HG03575 (cell line): ENCODE measurements at regions not wholly inside any gene's neighbourhood (a gene's known extent, or its start where the extent isn't known, plus 50 kb on each side); places are given as distances from the start of the nearest gene placed in this dataset.
"Not testable (repeated sequence)": the region's sequence is repeated elsewhere in the genome, so short reads cannot be mapped to it uniquely, and the experiment has no call there.

Experiments
- ATAC-seq: cut with Tn5 transposase; IDR thresholded peaks from one replicate; pipeline ENCODE4 v1.9.1; 2021; ENCODE audit not compliant: unreplicated experiment, insufficient number of reproducible peaks, low FRiP score; ENCODE audit errors: extremely low read depth

DNA sequence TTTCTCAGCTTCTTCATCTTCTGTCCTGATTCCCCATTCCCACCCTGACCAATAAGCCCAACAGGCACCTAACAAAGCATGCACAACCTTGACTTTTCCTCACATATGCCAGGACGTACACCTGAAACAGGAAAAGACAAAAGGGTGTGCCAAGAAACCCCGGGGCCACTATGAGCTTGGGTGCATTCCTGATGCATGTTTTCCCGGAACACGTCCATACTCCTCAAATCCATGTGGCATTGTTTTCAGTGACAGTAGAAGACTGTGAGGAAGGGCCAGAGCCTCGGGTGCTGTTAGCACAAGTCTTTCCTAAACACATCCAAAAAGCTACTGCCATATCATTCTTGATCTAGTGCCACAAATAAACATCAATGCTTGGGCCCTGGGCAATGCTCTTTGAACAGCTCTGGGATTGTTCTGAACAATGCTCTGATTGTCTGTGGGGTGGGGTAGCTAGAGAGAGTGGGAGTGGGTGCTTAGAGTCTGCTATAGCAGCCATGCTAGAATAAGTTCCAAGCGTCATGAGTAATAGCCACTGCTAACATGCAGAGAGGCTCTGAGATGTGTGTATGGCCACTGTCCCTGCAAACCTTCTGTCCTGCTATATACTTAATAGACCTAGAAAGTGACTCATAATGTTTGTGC, 181.7 kb upstream of the CRIM1 start:
- ATAC-seq: no peak

DNA sequence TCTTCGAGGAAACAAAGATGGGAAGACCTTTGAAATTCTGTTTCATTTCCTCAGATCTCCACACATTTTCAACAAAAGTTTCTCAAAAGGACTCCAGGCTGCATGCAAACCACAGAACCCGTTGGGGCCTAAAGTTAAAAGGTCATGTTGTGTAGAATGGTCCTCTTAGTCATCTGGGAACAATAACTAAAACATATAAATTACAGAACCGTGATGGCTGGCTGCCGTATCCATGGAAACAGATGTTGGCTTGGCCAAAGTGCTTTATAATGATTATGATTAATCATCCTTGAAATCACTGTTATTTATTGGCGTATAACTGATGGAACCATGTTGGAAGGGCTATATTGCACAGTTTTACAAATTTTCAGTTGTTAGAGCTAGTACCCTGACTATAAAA, 182.8 kb upstream of the CRIM1 start:
- ATAC-seq: no peak

DNA sequence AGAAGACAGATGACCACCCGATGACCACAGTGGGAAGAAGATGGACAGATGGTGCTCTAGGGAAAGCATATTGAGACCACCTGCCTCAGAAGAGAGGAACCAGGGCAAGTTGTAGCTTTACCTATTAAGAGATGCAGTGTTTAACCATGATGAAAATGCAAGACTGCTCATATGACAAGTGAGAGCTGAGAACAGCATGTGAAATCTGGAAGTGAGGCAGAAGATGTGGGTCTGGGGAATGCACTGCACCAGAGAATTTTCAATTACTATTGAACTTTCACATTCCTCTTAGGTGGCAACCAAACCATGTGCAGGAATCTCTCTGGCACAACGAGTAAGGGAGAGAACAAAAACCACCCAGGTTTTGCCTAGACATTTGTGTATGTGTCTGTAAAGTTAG, 184.8 kb upstream of the CRIM1 start:
- no peak for ATAC-seq

GRCh38 chr2:36169843-36170242, 185.7 kb upstream of the CRIM1 start:
- no peak for ATAC-seq

DNA sequence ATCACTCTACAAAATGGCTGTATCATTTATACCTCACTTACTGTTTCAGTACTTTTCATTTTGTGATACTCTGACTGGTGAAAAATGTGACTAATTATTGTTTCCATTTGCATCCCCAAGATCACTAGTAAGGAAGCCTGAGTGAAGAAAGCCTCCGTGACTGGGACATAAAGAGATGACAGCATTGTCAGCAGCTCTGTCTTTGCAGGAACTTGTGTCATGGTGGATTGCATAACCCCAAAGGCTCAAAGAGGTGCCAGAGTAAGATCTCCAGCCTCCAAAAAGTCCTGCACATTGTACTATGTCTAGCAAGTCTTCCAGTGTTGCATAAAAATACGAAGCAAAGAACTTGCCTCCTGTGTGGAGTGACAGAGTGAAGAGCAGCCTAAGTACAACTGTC, 187.5 kb upstream of the CRIM1 start:
- no peak for ATAC-seq

DNA sequence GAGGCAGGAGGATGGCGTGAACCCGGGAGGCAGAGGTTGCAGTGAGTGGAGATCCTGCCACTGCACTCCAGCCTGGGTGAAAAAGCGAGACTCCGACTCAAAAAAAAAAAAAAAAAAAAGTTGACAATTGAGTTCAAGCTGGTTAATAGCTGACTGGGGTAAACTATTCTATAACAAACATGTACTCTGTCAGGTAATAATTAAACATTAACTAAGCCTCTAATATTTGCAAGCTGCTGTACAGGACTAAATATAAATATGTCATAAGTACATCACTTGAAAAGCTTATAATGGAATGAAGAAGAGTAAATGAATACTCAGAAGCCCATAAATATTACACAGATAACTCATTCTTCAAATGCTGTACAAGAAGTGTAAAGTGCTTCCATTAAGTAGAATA, 190.4 kb upstream of the CRIM1 start:
- no peak for ATAC-seq

DNA sequence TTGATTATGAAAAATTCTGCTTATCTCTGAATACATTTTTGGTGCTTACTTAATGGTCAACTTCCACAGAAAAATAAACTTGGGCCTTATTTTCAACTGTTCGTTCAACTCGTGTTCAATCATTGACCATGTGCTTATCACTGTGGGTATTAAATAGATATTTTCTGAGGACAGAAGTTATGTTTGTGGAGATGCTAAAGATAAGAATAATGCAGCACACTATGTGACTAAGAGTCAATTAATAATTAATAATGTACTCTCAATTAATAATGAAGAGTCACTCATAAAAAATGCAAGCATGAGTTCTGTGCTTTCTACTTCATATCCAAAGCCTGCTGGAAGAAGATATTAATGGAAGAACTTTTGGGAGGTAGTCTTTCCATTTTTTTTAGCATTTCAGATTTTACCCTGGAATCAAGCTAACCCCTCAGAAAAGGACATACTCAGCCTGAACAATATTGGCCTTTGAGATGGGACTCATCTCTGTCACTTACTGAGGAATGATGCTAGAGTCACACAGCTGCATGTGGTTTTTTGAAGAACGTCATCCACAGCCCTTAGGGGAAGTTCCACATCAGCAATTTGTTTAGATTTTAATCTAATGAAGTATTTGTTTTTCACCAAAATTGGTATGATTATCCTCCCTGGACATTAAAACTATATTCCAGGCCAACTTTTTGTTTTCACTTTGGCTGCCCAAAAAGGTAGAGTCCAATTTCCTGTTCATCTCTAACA, 191.9 kb upstream of the CRIM1 start:
- no peak for ATAC-seq

DNA sequence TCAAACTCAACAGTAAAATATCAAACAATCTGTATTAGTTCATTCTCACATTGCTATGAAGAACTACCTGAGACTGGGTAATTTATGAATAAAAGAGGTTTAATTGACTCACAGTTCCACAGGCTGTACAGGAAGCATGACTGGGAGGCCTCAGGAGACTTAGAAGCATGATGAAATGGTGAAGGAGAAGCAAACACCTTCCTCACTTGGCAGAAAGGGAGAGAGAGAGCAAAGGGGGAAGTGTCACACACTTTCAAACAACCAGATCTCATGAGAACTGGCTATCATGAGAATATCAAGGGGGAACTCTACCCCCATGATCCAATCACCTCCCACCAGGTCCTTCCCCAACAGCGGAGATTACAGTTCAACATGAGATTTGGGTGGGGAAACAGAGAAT, 198.5 kb upstream of the CRIM1 start:
- ATAC-seq: not testable (repeated sequence)

DNA sequence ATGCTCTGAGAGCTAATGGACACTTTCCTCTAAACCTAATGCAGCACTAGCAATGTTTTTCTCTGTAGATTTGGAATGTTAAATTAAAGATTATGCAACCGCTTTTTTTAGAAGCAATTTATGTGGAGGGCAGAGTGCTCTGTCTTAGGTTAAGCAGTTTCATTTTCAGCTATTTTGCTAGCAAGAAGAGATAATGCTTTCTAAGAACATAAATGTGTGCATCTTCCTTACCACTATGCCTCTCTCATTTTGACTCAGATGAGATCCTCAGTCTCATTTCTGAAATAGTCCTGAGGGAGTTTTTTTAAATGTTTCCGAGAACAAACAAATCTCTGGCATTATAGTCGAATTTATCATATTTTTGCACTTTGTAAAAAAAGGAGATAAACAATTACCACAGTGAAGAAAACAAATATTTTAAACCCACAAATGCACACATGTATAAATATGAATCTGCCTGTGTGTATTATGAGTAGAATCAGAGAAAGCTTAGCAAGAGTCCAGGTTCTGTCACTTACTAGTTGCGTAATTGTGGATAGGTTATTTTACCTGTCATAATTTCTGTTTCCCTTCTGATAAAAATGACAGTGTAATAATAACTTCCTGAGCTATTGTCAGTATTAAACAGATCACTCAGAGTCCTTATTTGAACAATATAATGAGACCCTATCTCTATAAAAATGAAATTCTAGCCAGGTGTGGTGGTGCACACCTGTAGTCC, 207.7 kb upstream of the CRIM1 start:
- peak; percentile 95 for ATAC-seq

GRCh38 chr2:36146765-36147164, 208.8 kb upstream of the CRIM1 start:
- no peak for ATAC-seq

- no peak for ATAC-seq
These were observed 215.2 kb upstream of the CRIM1 start for GRCh38 chr2:36140391-36140790.

- ATAC-seq: no peak
These were observed 218.0 kb upstream of the CRIM1 start for GRCh38 chr2:36137612-36138011.

GRCh38 chr2:36134281-36134680, 221.3 kb upstream of the CRIM1 start:
- ATAC-seq: no peak

GRCh38 chr2:36128359-36128758, 227.2 kb upstream of the CRIM1 start:
- no peak for ATAC-seq

DNA sequence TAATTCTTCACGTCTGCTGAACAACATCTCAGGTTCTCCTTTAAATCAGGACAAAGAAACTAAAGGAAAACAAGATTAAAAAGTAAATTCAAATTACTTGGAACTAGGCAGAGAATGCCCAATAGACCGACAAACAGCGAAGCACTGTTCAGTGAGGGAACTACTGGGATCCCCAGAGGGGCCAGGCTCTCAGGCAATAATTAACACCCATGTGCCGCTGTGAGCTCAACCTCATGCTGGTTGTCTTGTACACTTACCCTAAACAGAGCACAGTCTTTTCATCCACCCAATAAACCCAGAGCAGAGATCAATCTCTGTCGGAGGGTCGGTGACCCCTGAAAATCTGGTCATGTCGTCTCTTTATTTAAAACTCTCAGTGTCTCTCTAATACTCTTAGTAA, 229.9 kb upstream of the CRIM1 start:
- ATAC-seq: no peak

DNA sequence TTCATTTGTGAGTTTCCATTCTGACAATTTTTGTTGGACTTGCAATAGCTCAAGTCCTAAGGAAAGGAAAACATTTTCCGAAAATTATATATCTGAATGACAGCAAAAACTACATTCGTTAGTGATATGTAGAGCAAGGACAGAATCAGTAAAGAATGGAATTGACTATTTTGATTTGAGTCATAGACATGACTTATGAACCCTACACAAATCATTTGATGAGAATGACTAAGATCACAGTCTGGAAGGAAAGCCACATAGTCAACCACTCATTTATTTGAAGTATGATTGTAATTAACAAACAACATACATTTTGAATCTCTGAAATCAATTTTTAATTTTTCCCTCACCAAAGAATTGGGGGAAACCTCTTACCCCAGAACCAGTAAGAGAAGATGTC, 231.6 kb upstream of the CRIM1 start:
- no peak for ATAC-seq

GRCh38 chr2:36097022-36097421, 258.6 kb upstream of the CRIM1 start:
- ATAC-seq: no peak

DNA sequence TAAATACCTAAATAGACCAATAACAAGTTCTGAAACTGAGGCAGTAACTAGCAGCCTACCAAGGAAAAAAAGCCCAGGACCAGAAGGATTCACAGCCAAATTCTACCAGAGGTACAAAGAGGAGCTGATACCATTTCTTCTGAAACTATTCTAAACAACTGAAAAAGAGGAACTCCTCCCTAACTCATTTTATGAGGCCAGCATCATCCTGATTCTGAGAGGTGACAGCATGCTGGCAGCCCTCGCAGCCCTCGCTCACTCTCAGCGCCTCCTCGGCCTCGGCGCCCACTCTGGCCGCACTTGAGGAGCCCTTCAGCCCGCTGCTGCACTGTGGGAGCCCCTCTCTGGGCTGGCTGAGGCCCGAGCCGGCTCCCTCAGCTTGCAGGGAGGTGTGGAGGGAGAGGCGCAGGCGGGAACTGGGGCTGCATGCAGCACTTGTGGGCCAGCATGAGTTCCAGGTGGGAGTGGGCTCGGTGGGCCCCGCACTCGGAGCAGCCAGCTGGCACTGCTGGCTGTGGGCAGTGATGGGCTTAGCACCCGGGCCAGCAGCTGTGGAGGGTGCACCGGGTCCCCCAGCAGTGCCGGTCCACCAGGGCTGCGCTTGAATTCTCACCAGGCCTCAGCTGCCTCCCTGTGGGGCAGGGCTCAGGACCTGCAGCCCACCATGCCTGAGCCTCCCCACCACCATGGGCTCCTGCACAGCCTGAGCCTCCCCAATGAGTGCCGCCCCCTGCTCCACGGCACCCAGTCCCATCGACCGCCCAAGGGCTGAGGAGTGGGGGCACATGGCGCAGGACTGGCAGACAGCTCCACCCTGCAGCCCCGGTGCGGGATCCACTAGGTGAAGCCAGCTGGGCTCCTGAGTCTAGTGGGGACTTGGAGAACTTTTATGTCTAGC, 263.5 kb upstream of the CRIM1 start:
- not testable (repeated sequence) for ATAC-seq

DNA sequence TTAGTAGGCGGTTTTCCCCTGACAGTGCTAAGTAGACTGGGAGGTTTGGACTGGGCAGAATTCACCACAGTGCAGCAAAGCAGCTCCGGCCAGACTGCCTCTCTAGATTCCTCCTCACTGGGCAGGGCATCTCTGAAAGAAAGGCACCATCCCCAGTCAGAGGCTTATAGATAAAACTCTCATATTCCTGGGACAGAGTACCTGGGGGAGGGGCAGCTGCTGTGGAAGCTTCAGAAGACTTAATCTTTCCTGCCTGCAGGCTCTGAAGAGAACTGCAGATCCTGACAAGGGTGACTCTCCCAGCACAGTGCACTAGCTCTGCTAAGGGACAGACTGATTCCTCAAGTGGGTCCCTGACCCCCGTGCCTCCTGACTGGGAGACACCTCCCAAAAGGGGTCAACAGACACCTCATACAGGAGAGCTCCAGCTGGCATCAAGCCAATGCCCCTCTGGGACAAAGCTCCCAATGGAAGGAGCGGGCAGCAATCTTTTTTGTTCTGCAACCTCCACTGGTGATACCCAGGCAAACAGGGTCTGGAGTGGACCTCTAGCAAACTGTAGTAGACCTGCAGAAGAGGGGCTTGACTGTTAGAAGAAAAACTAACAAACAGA, 266.8 kb upstream of the CRIM1 start:
- no peak for ATAC-seq
